Immature natural killer cell (primary cell): ENCODE measurements at regions not wholly inside any gene's neighbourhood (a gene's known extent, or its start where the extent isn't known, plus 50 kb on each side); places are given as distances from the start of the nearest gene placed in this dataset.
"Not testable (repeated sequence)": the region's sequence is repeated elsewhere in the genome, so short reads cannot be mapped to it uniquely, and the experiment has no call there.

Source experiments
- DNase-seq, 3 donors: peaks; one replicate each; pipeline ENCODE4 v3.0.0; 2022; ENCODE audit warnings: mixed read lengths in 1 of 3
- H3K27ac Mint-ChIP-seq, 6 donors: one replicate each; pipeline ENCODE4 v1.8.0; 2020; ENCODE audit warnings: mixed read lengths in 6 of 6, mild to moderate bottlenecking in 5 of 6, inconsistent platforms in 4 of 6, moderate library complexity in 3 of 6
- H3K27me3 Mint-ChIP-seq, 3 donors: one replicate each; pipeline ENCODE4 v1.8.0; 2020 to 2021; ENCODE audit warnings: low read depth in 3 of 3, mild to moderate bottlenecking in 3 of 3, mixed read lengths in 3 of 3, moderate library complexity in 3 of 3, inconsistent platforms in 1 of 3
- H3K36me3 Mint-ChIP-seq, 3 donors: one replicate each; pipeline ENCODE4 v1.8.0; 2020; ENCODE audit warnings: mixed read lengths in 3 of 3, inconsistent platforms in 2 of 3, mild to moderate bottlenecking in 2 of 3
- H3K4me1 Mint-ChIP-seq, 2 donors: one replicate each; pipeline ENCODE4 v1.8.0; 2020; ENCODE audit warnings: inconsistent platforms in 2 of 2, mild to moderate bottlenecking in 2 of 2, mixed read lengths in 2 of 2, moderate library complexity in 1 of 2
- H3K4me3 Mint-ChIP-seq, 5 donors: one replicate each; pipeline ENCODE4 v1.8.0; 2020; ENCODE audit warnings: mild to moderate bottlenecking in 5 of 5, mixed read lengths in 5 of 5, inconsistent platforms in 3 of 5, moderate library complexity in 3 of 5
- H3K9me3 Mint-ChIP-seq, 6 donors: one replicate each; pipeline ENCODE4 v1.8.0; 2020; ENCODE audit warnings: mild to moderate bottlenecking in 6 of 6, mixed read lengths in 6 of 6, inconsistent platforms in 4 of 6, moderate library complexity in 3 of 6

- H3K4me3 Mint-ChIP-seq, H3K36me3 Mint-ChIP-seq, DNase-seq, H3K9me3 Mint-ChIP-seq, H3K27me3 Mint-ChIP-seq, H3K4me1 Mint-ChIP-seq: not testable (repeated sequence)
- H3K27ac Mint-ChIP-seq, result peak overlapping the region in 1 of 6 donors; percentile 35
Measured at GRCh38 chr16:29264080-29264837, 142.3 kb downstream of the NPIPB11 start.

GRCh38 chr16:29262725-29263124, 143.8 kb downstream of the NPIPB11 start:
- DNase-seq, H3K4me3 Mint-ChIP-seq, H3K4me1 Mint-ChIP-seq, H3K27me3 Mint-ChIP-seq, H3K9me3 Mint-ChIP-seq, H3K36me3 Mint-ChIP-seq: not testable (repeated sequence)
- peak overlapping the region in 1 of 6 donors; percentile 54 for H3K27ac Mint-ChIP-seq

- not testable (repeated sequence) for H3K27me3 Mint-ChIP-seq, H3K4me1 Mint-ChIP-seq, H3K4me3 Mint-ChIP-seq, H3K9me3 Mint-ChIP-seq, H3K36me3 Mint-ChIP-seq, DNase-seq
- peak overlapping the region in 1 of 6 donors; percentile 30 for H3K27ac Mint-ChIP-seq
Measured at GRCh38 chr16:29261427-29262248, 144.9 kb downstream of the NPIPB11 start.

- not testable (repeated sequence) for H3K27me3 Mint-ChIP-seq, H3K9me3 Mint-ChIP-seq, H3K4me3 Mint-ChIP-seq, DNase-seq, H3K36me3 Mint-ChIP-seq, H3K4me1 Mint-ChIP-seq
- peak overlapping the region in 1 of 6 donors; percentile 30 for H3K27ac Mint-ChIP-seq
Measured at GRCh38 chr16:29260683-29261426, 145.7 kb downstream of the NPIPB11 start.

GRCh38 chr16:29259635-29260457, 146.7 kb downstream of the NPIPB11 start:
- not testable (repeated sequence) for H3K36me3 Mint-ChIP-seq, H3K4me3 Mint-ChIP-seq, DNase-seq, H3K27ac Mint-ChIP-seq, H3K9me3 Mint-ChIP-seq, H3K4me1 Mint-ChIP-seq, H3K27me3 Mint-ChIP-seq

GRCh38 chr16:29258946-29259634, 147.4 kb downstream of the NPIPB11 start:
- H3K9me3 Mint-ChIP-seq, H3K27me3 Mint-ChIP-seq, H3K27ac Mint-ChIP-seq, H3K36me3 Mint-ChIP-seq, H3K4me3 Mint-ChIP-seq, H3K4me1 Mint-ChIP-seq, DNase-seq: not testable (repeated sequence)

GRCh38 chr16:29257419-29258336, 148.8 kb downstream of the NPIPB11 start:
- not testable (repeated sequence) for H3K9me3 Mint-ChIP-seq, H3K4me3 Mint-ChIP-seq, H3K27me3 Mint-ChIP-seq, DNase-seq, H3K36me3 Mint-ChIP-seq, H3K4me1 Mint-ChIP-seq
- H3K27ac Mint-ChIP-seq, result peak overlapping the region in 1 of 6 donors; percentile 35

GRCh38 chr16:29256501-29256981, 150.0 kb downstream of the NPIPB11 start:
- Mint-ChIP-seq H3K9me3 (no peaks in the 10 kb centered on the region), H3K4me1 (peaks cover 2 to 4% of the 10 kb centered on the region in 2 donors), H3K27ac (peak overlapping the region in 3 of 6 donors; percentile 57 to 80 (median 77)), H3K4me3 (no peak overlapping the region), H3K27me3 (peaks cover 0 to 8% (median 0%) of the 10 kb centered on the region in 3 donors), H3K36me3 (peaks cover 0 to 2% (median 0%) of the 10 kb centered on the region in 3 donors)
- DNase-seq, result no peak

- H3K36me3 Mint-ChIP-seq, DNase-seq, H3K9me3 Mint-ChIP-seq, H3K27me3 Mint-ChIP-seq, H3K4me1 Mint-ChIP-seq, H3K4me3 Mint-ChIP-seq: not testable (repeated sequence)
- H3K27ac Mint-ChIP-seq, result peak overlapping the region in 1 of 6 donors; percentile 36
Measured at GRCh38 chr16:29255957-29256356, 150.6 kb downstream of the NPIPB11 start.

GRCh38 chr16:29255496-29255796, 151.1 kb downstream of the NPIPB11 start:
- H3K4me3 Mint-ChIP-seq, H3K4me1 Mint-ChIP-seq, H3K27ac Mint-ChIP-seq, DNase-seq, H3K27me3 Mint-ChIP-seq, H3K9me3 Mint-ChIP-seq, H3K36me3 Mint-ChIP-seq: not testable (repeated sequence)

- Mint-ChIP-seq H3K4me1 (peaks cover 4 to 14% of the 10 kb centered on the region in 2 donors), H3K9me3 (no peaks in the 10 kb centered on the region), H3K27me3 (peaks cover 0 to 8% (median 0%) of the 10 kb centered on the region in 3 donors), H3K4me3 (no peak overlapping the region), H3K27ac (peak overlapping the region in 1 of 6 donors; percentile 31), H3K36me3 (peaks cover 0 to 4% (median 0%) of the 10 kb centered on the region in 3 donors)
- no peak for DNase-seq
Measured at GRCh38 chr16:29254676-29255495, 151.6 kb downstream of the NPIPB11 start.
